ENCODE measurements at regions not wholly inside any gene's neighbourhood (a gene's known extent, or its start where the extent isn't known, plus 50 kb on each side); places are given as distances from the start of the nearest gene placed in this dataset.
"Not testable (repeated sequence)": the region's sequence is repeated elsewhere in the genome, so short reads cannot be mapped to it uniquely, and the experiment has no call there.

GRCh38 chr9:118670011-118670953, 699.0 kb downstream of the BRINP1 start:
- peak; percentile 13 to 70 for DNase-seq

- DNase-seq = no peak
Measured at GRCh38 chr9:118674942-118675341, 694.3 kb downstream of the BRINP1 start.

GRCh38 chr9:118677936-118678653, 691.1 kb downstream of the BRINP1 start:
- not testable (repeated sequence) for DNase-seq

- DNase-seq = peak; percentile 50 to 74
Measured at GRCh38 chr9:118686959-118687358, 682.3 kb downstream of the BRINP1 start.

- no peak for DNase-seq
Measured at GRCh38 chr9:118689280-118689679, 680.0 kb downstream of the BRINP1 start.

- DNase-seq = no peak
Measured at GRCh38 chr9:118692613-118693012, 676.6 kb downstream of the BRINP1 start.

GRCh38 chr9:118693645-118694044, 675.6 kb downstream of the BRINP1 start:
- no peak for DNase-seq

GRCh38 chr9:118695249-118695648, 674.0 kb downstream of the BRINP1 start:
- not testable (repeated sequence) for DNase-seq

- no peak for DNase-seq
Measured at GRCh38 chr9:118701985-118702384, 667.2 kb downstream of the BRINP1 start.

GRCh38 chr9:118711843-118712242, 657.4 kb downstream of the BRINP1 start:
- DNase-seq = no peak

GRCh38 chr9:118721276-118721675, 648.0 kb downstream of the BRINP1 start:
- DNase-seq = no peak

- DNase-seq = no peak
Measured at GRCh38 chr9:118721923-118722322, 647.3 kb downstream of the BRINP1 start.

GRCh38 chr9:118729981-118730380, 639.3 kb downstream of the BRINP1 start:
- no peak for DNase-seq

GRCh38 chr9:118732998-118733397, 636.2 kb downstream of the BRINP1 start:
- no peak for DNase-seq

GRCh38 chr9:118734696-118735095, 634.5 kb downstream of the BRINP1 start:
- no peak for DNase-seq

GRCh38 chr9:118736406-118736805, 632.8 kb downstream of the BRINP1 start:
- no peak for DNase-seq

GRCh38 chr9:118751077-118751847, 618.0 kb downstream of the BRINP1 start:
- no peak for DNase-seq

GRCh38 chr9:118751848-118752223, 617.4 kb downstream of the BRINP1 start:
- no peak for DNase-seq

GRCh38 chr9:118761016-118761790, 608.0 kb downstream of the BRINP1 start:
- DNase-seq = no peak

GRCh38 chr9:118767571-118767970, 601.7 kb downstream of the BRINP1 start:
- DNase-seq = no peak

GRCh38 chr9:118782790-118783463, 586.3 kb downstream of the BRINP1 start:
- DNase-seq = peak in 1 of 2 experiments; percentile 19

GRCh38 chr9:118784033-118784432, 585.2 kb downstream of the BRINP1 start:
- DNase-seq = no peak

All from NCI-H2081 (cell line).